DOHH2 (cell line): ENCODE measurements at regions not wholly inside any gene's neighbourhood (a gene's known extent, or its start where the extent isn't known, plus 50 kb on each side); places are given as distances from the start of the nearest gene placed in this dataset.
"Not testable (repeated sequence)": the region's sequence is repeated elsewhere in the genome, so short reads cannot be mapped to it uniquely, and the experiment has no call there.

Experiments used
- H3F3A ChIP-seq: fragments of 200-600 bp; sonication (generic), shearing (Covaris generic); 2 replicates; pipeline ENCODE4 v1.6.0; 2016; ENCODE audit warnings: antibody characterized with exemption, mild to moderate bottlenecking; ENCODE audit not compliant: control insufficient read depth, insufficient read depth
- H3K27ac ChIP-seq: fragments of 200-600 bp; sonication (generic); 2 replicates; pipeline ENCODE4 v1.5.1; 2014; ENCODE audit warnings: low read depth, mild to moderate bottlenecking, low read length, moderate library complexity
- H3K27me3 ChIP-seq: fragments of 200-600 bp; sonication (generic); 2 replicates; pipeline ENCODE4 v1.6.1; 2014; ENCODE audit warnings: mild to moderate bottlenecking, low read length, mixed read lengths; ENCODE audit not compliant: control insufficient read depth
- H3K36me3 ChIP-seq: fragments of 200-600 bp; sonication (generic); 2 replicates; pipeline ENCODE4 v1.6.1; 2014; ENCODE audit warnings: mild to moderate bottlenecking, low read length, moderate library complexity, mixed read lengths; ENCODE audit not compliant: control insufficient read depth
- H3K4me1 ChIP-seq: fragments of 200-600 bp; sonication (generic); 2 replicates; pipeline ENCODE4 v1.6.1; 2014; ENCODE audit warnings: mild to moderate bottlenecking, low read length, mixed read lengths; ENCODE audit not compliant: control insufficient read depth
- H3K4me2 ChIP-seq: fragments of 200-600 bp; sonication (generic); 2 replicates; pipeline ENCODE4 v1.6.0; 2014; ENCODE audit warnings: mild to moderate bottlenecking, low read length, moderate library complexity
- H3K4me3 ChIP-seq: fragments of 200-600 bp; sonication (generic); 2 replicates; pipeline ENCODE4 v1.5.1; 2014; ENCODE audit warnings: mild to moderate bottlenecking, low read length, mixed read lengths
- H3K79me2 ChIP-seq: fragments of 200-600 bp; sonication (generic); 2 replicates; pipeline ENCODE4 v1.6.1; 2014; ENCODE audit warnings: mild to moderate bottlenecking, low read length, mixed read lengths; ENCODE audit not compliant: control insufficient read depth
- H3K9me2 ChIP-seq: fragments of 200-600 bp; sonication (generic); replicated peaks from 2 replicates; pipeline ENCODE4 v1.6.1; 2014; ENCODE audit warnings: mild to moderate bottlenecking, low read length, mixed read lengths; ENCODE audit not compliant: control insufficient read depth
- H3K9me3 ChIP-seq: fragments of 200-600 bp; sonication (generic); 2 replicates; pipeline ENCODE4 v1.6.1; 2014; ENCODE audit warnings: antibody characterized with exemption, low read length, mixed read lengths; ENCODE audit not compliant: control insufficient read depth, insufficient read depth
- H4K20me1 ChIP-seq: fragments of 200-600 bp; sonication (generic); 2 replicates; pipeline ENCODE4 v1.6.0; 2014; ENCODE audit warnings: low read depth, mild to moderate bottlenecking, antibody characterized with exemption, low read length, moderate library complexity; ENCODE audit not compliant: control insufficient read depth, insufficient read depth
- CTCF ChIP-seq: fragments of 200-600 bp; sonication (generic); IDR thresholded peaks from one replicate; pipeline ENCODE4 v1.5.1; 2014; ENCODE audit warnings: antibody characterized with exemption, mild to moderate bottlenecking, low read depth, low read length; ENCODE audit not compliant: poor library complexity, severe bottlenecking
- EZH2phosphoT487 ChIP-seq: fragments of 200-600 bp; sonication (generic); IDR thresholded peaks from 2 replicates; pipeline ENCODE4 v1.6.1; 2017; ENCODE audit warnings: borderline replicate concordance, mild to moderate bottlenecking, antibody characterized with exemption, low read length, moderate library complexity, mixed read lengths

GRCh38 chr2:39583213-39583612, 82.5 kb upstream of the TMEM178A start:
- no peaks in the 10 kb centered on the region for H3K4me1 ChIP-seq
- no peak overlapping the region for H3K27ac ChIP-seq
- H3K9me3 ChIP-seq: no peaks in the 10 kb centered on the region
- no peaks in the 10 kb centered on the region for H3K36me3 ChIP-seq
- H3K79me2 ChIP-seq: no peaks in the 10 kb centered on the region
- H3K4me3 ChIP-seq: no peak overlapping the region
- no peak overlapping the region for H3K4me2 ChIP-seq
- no peaks in the 10 kb centered on the region for H3K27me3 ChIP-seq
- H3F3A ChIP-seq: no peaks in the 10 kb centered on the region
- H4K20me1 ChIP-seq: no peaks in the 10 kb centered on the region
- H3K9me2 ChIP-seq: no peaks in the 10 kb centered on the region
- TF ChIP-seq CTCF (no peak), EZH2phosphoT487 (no peak)

- no peak for TF ChIP-seq EZH2phosphoT487
- no peak for TF ChIP-seq CTCF
- no peaks in the 10 kb centered on the region for H3K9me2 ChIP-seq
- H3K4me1 ChIP-seq: no peaks in the 10 kb centered on the region
- no peaks in the 10 kb centered on the region for H3K79me2 ChIP-seq
- no peaks in the 10 kb centered on the region for H3K9me3 ChIP-seq
- H3K4me3 ChIP-seq: no peak overlapping the region
- no peaks in the 10 kb centered on the region for H4K20me1 ChIP-seq
- no peaks in the 10 kb centered on the region for H3K27me3 ChIP-seq
- H3K27ac ChIP-seq: no peak overlapping the region
- no peak overlapping the region for H3K4me2 ChIP-seq
- H3F3A ChIP-seq: no peaks in the 10 kb centered on the region
- no peaks in the 10 kb centered on the region for H3K36me3 ChIP-seq
Measured at GRCh38 chr2:39583781-39584180, 81.9 kb upstream of the TMEM178A start.

- Histone ChIP-seq H3K27me3 (no peaks in the 10 kb centered on the region), H3K79me2 (no peaks in the 10 kb centered on the region), H4K20me1 (no peaks in the 10 kb centered on the region), H3K9me2 (no peaks in the 10 kb centered on the region), H3K36me3 (no peaks in the 10 kb centered on the region), H3F3A (no peaks in the 10 kb centered on the region), H3K4me3 (no peak overlapping the region), H3K4me1 (no peaks in the 10 kb centered on the region), H3K9me3 (no peaks in the 10 kb centered on the region), H3K27ac (no peak overlapping the region), H3K4me2 (no peak overlapping the region)
- no peak for TF ChIP-seq CTCF
- no peak for TF ChIP-seq EZH2phosphoT487
Measured at GRCh38 chr2:39584283-39584965, 81.3 kb upstream of the TMEM178A start.

- H3K4me3 ChIP-seq, H3K4me2 ChIP-seq, H3K4me1 ChIP-seq, H3K9me2 ChIP-seq, H3K27ac ChIP-seq, H3F3A ChIP-seq, H3K27me3 ChIP-seq, H3K36me3 ChIP-seq, H3K79me2 ChIP-seq, H4K20me1 ChIP-seq, H3K9me3 ChIP-seq: not testable (repeated sequence)
Measured at GRCh38 chr2:39585531-39585930, 80.2 kb upstream of the TMEM178A start.
